ENCODE measurements at regions not wholly inside any gene's neighbourhood (a gene's known extent, or its start where the extent isn't known, plus 50 kb on each side); places are given as distances from the start of the nearest gene placed in this dataset.

DNA sequence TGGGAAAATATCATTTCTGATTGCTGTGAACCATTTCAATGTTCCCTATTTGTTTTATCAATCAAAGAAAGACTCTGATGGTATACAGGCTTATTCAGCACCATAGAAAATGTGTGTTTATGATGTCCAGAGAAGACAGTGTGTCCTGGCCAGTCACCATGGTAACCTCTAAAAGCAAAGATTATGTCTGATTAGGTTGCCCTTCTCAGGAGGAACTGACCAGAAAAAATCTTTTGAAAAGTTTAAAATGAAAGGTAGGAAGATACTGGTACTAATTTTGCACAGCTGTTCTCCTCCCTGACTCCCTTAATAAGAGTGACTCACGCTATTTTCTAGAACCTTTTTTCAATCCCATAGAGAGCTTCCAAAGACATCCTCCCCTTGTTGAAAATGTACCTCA, 391.8 kb upstream of the DCN start:
- DNase-seq (ENCODE audit: low read depth): no peak
- TF ChIP-seq, protein P1, sequence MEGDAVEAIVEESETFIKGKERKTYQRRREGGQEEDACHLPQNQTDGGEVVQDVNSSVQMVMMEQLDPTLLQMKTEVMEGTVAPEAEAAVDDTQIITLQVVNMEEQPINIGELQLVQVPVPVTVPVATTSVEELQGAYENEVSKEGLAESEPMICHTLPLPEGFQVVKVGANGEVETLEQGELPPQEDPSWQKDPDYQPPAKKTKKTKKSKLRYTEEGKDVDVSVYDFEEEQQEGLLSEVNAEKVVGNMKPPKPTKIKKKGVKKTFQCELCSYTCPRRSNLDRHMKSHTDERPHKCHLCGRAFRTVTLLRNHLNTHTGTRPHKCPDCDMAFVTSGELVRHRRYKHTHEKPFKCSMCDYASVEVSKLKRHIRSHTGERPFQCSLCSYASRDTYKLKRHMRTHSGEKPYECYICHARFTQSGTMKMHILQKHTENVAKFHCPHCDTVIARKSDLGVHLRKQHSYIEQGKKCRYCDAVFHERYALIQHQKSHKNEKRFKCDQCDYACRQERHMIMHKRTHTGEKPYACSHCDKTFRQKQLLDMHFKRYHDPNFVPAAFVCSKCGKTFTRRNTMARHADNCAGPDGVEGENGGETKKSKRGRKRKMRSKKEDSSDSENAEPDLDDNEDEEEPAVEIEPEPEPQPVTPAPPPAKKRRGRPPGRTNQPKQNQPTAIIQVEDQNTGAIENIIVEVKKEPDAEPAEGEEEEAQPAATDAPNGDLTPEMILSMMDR (IDR thresholded peaks at IDR 0.05; ENCODE audit: insufficient read depth, low read length, poor library complexity, severe bottlenecking): no peak
- no peaks in the 10 kb centered on the region for H3K27me3 ChIP-seq (ENCODE audit: control insufficient read depth, insufficient read depth, low read length)
- H3K36me3 ChIP-seq (ENCODE audit: control insufficient read depth, insufficient read depth, low read length): no peaks in the 10 kb centered on the region
- H3K4me3 ChIP-seq (ENCODE audit: low read depth, low read length): no peak overlapping the region

DNA sequence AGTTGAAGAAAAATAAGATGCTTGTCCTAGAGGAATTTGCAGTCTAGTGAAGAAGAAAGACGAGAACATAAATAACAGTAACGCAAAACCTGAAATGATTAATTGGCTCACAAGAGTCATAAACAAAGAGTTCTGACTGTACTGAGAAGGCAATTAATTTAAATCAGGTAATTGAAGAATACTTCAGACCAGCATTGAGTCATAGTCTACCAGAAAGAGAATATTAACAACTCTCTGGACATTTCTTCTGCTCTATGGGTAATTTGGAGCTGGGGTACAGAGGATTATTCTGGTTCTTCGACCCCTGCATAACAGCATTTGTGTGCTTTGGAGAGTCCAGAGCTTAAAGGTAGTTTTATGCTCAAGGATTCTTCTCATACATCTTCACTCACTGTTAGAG, 390.3 kb upstream of the DCN start:
- no peaks in the 10 kb centered on the region for H3K36me3 ChIP-seq (ENCODE audit: control insufficient read depth, insufficient read depth, low read length)
- no peak for DNase-seq (ENCODE audit: low read depth)
- TF ChIP-seq, protein P1 (IDR thresholded peaks at IDR 0.05; ENCODE audit: insufficient read depth, low read length, poor library complexity, severe bottlenecking): no peak
- no peak overlapping the region for H3K4me3 ChIP-seq (ENCODE audit: low read depth, low read length)
- H3K27me3 ChIP-seq (ENCODE audit: control insufficient read depth, insufficient read depth, low read length): no peaks in the 10 kb centered on the region

DNA sequence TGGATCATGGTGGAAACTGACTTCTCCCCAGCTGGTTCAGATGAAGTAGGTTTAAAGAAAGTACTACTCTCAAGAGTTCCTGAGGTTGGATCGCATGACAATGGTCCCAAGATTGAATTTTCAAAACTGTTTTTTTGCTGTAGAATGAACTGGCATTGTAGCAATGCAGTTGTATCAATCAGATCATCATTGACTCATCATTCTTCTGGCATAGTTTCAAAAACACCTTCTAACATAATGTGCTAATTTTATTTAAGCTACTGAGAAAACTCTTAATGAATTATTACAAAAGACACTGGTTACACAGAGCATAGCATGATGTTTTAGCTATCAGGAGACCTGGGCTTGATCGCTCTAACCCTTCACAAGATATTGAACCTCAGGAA, 384.5 kb upstream of the DCN start:
- no peak for DNase-seq (ENCODE audit: low read depth)
- no peaks in the 10 kb centered on the region for H3K36me3 ChIP-seq (ENCODE audit: control insufficient read depth, insufficient read depth, low read length)
- H3K27me3 ChIP-seq (ENCODE audit: control insufficient read depth, insufficient read depth, low read length): no peaks in the 10 kb centered on the region
- TF ChIP-seq, protein P1 (IDR thresholded peaks at IDR 0.05; ENCODE audit: insufficient read depth, low read length, poor library complexity, severe bottlenecking): no peak
- no peak overlapping the region for H3K4me3 ChIP-seq (ENCODE audit: low read depth, low read length)

DNA sequence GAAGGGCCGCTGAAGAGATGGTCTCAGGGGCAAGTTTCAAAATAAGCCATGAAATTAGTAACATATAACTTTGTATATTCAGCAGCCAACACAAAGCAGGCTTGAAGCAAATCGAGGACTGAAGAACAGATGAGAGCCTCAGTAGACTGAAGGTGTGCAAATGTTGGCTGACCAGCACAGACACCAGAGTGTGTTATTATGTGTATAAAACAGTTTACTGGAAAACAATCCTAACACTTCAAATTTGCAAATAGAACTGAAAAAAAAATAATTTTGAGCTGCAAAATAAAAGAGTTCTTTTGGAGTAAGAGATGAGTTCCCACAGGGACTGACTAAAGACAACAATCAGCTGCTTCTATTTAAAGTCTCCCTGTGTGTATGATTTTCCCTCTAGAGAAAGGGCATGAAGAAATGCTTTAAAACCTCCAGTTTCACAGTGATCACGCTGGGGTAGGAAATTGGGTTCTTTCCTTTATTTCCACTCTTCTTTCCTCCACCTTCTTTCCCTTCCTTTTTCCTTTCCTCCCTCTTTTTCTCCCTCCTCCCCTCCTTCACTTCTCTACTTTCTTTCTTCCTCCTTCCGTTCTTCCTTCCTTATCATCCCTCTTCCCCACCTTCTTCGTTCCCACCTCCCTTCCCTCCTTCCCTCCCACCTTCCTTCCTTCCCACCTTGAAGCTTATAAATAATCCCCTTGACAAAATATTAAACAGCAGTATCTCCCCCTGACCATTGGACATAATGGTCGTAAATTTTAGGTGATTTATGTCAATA, 383.9 kb upstream of the DCN start:
- TF ChIP-seq, protein P1 (IDR thresholded peaks at IDR 0.05; ENCODE audit: insufficient read depth, low read length, poor library complexity, severe bottlenecking): no peak
- no peaks in the 10 kb centered on the region for H3K36me3 ChIP-seq (ENCODE audit: control insufficient read depth, insufficient read depth, low read length)
- H3K4me3 ChIP-seq (ENCODE audit: low read depth, low read length): no peak overlapping the region
- H3K27me3 ChIP-seq (ENCODE audit: control insufficient read depth, insufficient read depth, low read length): no peaks in the 10 kb centered on the region
- DNase-seq (ENCODE audit: low read depth): no peak

DNA sequence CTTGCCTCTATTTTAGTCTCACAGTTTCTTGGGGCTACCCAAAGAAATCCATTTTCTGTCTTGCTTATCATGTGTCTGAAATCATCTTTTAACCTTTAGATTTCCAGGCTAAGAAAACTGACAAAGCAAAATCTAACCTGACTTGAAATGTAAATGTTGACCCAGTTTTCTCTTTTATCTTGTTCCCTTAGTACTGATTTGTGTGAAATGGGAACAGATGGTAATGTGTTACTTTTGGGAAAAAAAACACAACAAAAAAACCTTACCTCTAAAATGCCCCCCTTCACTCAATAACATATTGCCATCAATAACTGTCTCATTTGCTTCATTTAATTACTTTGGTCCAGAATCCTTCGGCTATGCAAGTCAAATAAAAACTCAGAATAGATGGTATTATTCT, 383.2 kb upstream of the DCN start:
- Histone ChIP-seq H3K27me3 (ENCODE audit: control insufficient read depth, insufficient read depth, low read length) (no peaks in the 10 kb centered on the region), H3K4me3 (ENCODE audit: low read depth, low read length) (no peak overlapping the region), H3K36me3 (ENCODE audit: control insufficient read depth, insufficient read depth, low read length) (no peaks in the 10 kb centered on the region)
- TF ChIP-seq, protein P1 (IDR thresholded peaks at IDR 0.05; ENCODE audit: insufficient read depth, low read length, poor library complexity, severe bottlenecking): no peak
- DNase-seq (ENCODE audit: low read depth): no peak

DNA sequence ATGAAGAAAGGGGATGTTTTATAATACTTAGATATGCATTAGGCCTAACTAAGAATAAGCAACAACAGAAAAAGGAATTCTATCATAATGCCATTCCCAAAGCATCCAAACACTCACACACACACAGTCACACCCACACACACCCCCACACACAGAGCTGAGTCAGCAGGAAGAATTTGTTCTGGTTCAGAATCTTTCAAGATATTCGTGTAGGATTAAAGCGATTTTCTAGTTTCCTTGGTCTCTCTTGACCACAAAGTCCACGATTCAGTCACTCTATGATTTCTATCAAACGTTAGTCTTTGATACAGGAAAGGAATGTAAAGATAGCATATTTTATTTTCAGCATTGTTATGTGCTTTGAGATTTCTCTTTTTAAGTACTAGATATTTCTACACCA, 382.6 kb upstream of the DCN start:
- Histone ChIP-seq H3K36me3 (ENCODE audit: control insufficient read depth, insufficient read depth, low read length) (no peaks in the 10 kb centered on the region), H3K4me3 (ENCODE audit: low read depth, low read length) (no peak overlapping the region), H3K27me3 (ENCODE audit: control insufficient read depth, insufficient read depth, low read length) (no peaks in the 10 kb centered on the region)
- TF ChIP-seq, protein P1 (IDR thresholded peaks at IDR 0.05; ENCODE audit: insufficient read depth, low read length, poor library complexity, severe bottlenecking): no peak
- no peak for DNase-seq (ENCODE audit: low read depth)
